ENCODE measurements at regions not wholly inside any gene's neighbourhood (a gene's known extent, or its start where the extent isn't known, plus 50 kb on each side); places are given as distances from the start of the nearest gene placed in this dataset.
"Not testable (repeated sequence)": the region's sequence is repeated elsewhere in the genome, so short reads cannot be mapped to it uniquely, and the experiment has no call there.

DNA sequence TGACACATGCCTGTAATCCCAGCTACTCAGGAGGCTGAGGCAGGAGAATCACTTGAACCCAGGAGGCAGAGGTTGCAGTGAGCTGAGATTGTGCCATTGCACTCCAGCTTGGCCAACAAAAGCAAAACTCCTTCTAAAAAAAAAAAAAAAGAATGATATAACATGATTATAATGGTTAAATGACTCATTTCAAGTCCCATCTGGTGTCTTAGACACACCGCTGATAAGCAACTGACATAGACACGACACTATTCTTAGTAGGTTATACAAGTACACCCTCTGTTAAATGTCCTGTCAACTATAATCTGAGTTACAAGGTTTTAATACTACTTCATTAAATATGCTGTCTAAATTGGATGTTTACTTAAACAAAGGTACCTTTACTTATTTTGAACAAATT, 405.3 kb upstream of the CLINT1 start:
- DNase-seq (ENCODE audit: low read depth) = no peak

DNA sequence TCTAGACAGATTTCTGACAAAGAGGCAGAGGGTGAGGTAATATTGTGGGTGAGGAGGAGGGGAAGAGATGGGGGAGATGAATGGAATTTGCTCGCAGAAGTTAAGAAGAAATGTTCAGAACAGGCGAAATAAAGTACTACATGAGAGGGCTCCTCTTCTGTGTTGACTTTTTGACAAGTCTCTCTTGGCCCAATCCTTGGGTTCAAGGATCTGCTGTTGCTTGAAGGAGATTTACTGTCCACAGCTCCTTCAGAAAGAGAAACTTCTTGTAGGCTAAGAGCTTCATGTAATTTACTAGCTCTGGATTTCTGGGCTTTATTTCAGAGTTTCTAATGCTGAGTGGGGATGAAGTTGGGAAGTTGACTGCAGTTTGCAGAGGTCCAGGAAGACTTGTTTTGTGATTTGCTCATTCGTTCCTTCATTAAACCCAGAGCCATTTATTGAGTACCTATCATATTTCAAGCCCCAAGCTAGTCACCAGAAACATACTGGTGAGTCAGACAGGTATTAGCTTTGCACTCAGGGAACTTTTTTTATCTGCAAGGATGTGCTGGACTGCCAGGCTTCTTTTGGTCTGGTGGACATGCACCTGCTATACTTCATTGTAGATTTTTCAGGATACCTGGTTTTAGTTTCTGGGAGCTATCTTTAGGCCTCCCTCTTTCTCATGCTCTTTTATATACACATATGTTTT, 402.9 kb upstream of the CLINT1 start:
- no peak for DNase-seq (ENCODE audit: low read depth)

DNA sequence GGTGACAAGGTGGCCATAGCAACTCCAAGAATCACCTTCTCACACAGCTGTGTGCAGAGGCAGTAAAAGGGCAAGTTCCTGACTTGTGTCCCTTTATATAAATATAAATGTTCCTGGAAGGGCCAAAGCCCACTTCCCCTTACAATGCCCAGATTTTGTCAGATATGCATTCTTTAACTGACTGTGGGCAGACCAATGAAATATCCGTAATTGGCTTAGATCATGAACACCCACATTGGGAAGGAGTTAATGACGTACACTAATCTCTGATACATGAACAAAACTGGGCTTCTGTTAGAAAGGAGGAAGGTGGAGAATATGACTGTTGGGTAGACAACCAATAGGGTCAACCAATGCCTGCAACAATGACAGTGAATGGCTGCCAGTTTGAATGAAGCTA, 397.2 kb upstream of the CLINT1 start:
- DNase-seq (ENCODE audit: low read depth) = no peak

DNA sequence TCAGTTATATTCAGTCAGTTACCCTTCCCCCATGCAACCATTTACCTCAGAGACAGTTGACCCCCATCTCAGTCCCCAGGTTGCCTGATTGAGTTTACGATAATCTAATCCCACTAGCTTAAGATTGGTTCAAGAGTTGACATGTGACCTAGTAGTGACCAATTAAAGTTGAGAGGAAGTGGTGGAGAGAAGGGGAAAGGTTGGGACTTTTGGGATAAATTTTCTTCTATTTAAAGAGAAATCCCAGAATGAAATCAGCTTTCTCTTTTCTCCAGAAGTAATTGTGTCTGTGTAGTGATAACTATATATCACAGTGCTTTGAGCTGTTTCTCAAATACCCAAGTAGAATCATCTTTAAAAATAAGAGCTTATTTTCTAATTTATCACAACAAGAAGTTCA, 396.7 kb upstream of the CLINT1 start:
- no peak for DNase-seq (ENCODE audit: low read depth)

DNA sequence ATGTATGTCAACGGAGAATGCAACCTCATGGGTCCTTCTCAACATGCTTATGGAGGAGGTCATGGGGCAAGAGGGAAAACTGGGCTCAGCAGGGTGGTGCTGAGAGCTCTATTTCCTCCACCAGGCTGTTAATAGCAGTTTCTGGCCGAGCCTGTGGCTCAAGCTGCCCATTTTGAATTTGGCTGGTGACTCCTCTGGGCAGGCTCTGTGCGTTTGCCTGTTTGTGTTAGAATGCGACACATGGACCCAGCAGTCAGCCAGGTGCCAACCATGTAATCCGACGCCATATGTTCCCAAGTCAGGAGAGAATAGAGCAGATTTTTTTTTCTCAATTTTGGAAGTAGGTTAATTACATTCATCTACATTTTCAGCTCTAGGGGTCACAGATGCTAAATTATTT, 387.7 kb upstream of the CLINT1 start:
- DNase-seq (ENCODE audit: low read depth) = no peak

DNA sequence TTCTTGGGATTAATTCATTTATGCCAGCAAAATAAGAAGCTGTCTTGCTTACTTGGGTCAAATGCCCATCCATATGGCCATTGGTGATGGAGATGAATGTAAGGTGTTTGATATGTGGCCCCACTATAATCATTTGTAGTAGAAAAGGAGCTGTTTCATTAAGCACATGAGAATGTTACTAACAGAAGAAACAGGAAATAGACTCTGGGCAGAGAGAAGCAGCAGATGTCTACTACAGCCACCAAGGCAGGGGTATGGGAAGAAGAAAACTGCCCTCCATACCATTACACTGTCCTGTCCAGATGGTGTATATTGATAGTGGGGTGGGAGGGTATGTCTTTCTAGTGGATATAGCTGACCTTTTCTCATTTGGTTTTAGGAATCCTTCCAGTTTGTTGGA, 386.6 kb upstream of the CLINT1 start:
- no peak for DNase-seq (ENCODE audit: low read depth)

DNA sequence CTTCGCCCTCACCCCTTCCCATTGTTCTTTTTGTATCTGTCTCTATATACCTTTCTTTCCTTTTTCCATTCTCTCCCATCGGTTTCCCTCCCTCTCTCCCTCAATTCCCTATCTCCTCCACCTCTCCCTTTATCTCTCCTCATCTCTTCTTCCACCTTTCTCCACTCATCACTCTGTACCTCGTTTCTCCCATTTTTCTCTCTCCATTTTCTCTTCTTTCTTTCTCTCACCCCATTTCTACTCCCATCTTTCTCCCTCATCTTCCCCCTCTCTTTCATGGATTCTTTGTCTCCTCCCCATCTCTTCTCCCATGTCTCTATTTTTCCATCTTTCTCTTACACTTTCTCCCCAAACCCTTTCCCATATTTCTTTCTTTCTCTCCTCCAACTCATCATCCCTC, 385.9 kb upstream of the CLINT1 start:
- no peak for DNase-seq (ENCODE audit: low read depth)

DNA sequence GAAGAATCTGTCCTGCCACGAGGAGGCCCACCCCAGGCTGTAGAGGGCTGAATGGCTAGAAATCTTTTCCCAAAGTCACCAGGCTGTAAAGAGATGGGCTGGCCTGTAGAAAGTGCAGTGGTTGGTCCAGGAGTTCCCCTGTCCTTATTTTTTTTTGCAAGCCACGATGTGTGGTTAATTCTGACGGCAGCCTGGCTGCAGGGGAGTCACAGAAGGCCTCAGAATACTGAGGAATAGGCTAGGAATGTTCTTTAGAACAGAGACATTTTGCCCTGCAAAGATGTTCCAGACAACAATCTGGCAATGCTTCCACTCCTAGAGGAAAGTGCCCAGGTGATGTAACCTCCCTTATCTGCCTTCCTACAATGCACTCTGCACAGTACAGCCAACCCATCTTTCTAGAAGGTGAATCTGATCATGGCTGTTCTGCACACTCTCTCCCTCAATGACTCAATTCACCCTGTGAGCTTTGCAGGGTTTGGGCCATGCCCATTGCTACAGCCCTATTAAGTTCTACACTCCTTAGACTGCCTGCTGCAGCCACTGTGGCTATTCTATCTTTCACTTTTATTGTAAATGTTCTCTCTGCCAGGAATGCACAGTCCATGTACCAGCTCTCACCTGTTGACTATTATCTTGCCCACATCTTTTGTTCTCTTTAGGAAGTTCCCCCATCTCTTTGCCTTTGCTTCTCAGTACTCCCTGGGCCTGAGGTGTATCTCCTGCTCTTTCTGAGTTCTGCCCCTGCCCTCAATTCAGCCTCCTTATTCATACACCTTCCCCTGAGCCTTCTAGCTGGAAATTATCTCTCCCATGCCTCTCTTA, 377.8 kb upstream of the CLINT1 start:
- DNase-seq (ENCODE audit: low read depth) = no peak

DNA sequence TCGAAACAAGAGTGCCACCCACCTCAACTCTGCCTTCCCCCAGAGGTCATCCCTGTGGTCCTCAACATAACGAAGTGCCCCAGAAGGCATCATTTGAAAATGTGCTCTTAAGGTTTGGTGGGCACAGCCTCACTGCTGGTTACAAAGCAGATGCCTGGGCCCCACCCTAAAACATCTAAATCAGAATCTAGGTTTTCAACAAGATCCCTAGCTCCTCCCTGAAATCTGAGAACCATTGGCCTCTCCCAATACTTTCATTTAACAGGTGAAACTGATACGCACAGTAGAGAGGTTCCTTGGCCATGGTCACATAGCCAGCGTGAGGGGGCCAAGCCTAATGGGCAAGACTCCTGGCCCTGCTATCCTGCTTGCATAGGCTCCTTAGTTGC, 376.2 kb upstream of the CLINT1 start:
- no peak for DNase-seq (ENCODE audit: low read depth)

DNA sequence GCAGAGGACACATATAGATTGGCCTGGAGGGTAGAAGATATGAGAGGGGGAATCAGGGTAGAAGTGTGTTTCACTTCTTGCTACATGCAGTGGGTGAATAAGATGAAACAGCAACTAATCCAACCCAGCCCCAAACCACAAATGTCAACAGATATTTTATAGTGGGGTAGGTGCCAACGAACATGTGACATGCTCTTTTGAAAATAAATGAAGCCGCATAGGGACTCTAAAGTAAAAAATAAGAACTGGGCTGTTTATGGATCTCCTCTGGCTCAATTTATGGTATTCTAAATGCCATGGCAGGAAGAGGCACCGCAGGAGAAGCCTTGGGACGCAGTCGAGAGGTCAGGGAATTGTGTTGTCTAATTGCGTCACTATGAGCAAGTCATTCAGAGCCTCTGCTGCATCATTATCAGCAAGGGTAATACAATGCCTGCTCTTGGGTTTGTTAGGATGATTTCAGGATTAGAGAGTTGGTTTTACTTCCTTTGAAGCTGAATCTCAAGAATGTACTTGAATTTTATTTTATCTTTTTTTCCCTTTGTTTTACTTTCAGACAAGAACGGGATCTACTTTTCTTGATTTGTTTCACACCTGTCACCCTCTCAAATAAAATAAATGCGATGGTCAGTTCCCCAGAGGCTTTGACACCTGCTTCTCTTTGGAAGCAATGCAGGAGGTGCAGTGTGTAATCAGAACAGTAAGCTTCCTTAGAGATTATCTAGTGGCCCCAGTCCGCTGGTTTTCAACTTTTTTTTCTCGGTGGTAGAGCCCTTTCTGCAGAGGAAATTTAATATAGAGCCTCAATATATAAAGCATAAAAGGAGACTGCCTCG, 375.6 kb upstream of the CLINT1 start:
- DNase-seq (ENCODE audit: low read depth) = no peak

DNA sequence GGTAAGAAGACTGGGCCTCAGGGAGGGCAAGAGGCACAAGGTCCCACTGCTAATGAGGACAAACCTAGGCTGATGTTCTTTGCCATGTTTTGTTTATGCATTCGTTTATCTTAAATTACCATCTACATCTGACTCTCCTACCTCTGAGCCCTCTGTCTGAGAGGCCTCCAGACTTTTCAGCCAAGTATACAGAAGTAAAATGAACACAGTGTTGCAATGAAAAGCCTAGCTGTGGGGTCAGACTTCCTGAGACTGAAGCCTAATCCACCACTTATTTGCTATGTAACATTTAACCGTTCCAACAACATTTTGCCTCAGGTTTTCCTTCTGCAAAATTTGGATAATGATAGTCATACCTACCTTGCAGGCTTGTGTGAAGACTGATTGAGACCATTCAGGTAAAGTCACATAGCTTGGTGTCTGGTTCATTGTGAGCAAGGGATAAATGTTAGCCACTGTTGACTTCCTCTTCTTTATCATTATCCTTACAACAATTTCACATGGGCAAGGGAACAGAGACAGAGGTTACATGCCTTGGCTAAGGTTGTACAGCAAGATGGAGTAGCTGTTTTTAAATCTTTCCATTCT, 374.9 kb upstream of the CLINT1 start:
- DNase-seq (ENCODE audit: low read depth) = no peak

DNA sequence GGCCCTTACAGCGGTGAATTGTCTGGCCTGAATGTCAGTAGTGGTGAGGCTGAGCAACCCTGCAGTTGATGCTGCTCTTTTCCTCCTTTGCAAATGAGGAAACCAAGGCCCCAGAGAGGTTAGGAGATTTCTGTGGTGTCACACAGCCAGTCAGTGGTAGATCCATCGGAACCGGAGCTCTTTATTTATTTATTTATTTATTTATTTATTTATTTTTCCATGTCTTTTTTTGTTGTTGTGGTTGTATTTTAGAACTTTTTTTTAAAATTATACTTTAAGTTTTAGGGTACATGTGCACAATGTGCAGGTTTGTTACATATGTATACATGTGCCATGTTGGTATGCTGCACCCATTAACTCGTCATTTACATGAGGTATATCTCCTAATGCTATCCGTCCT, 368.4 kb upstream of the CLINT1 start:
- not testable (repeated sequence) for DNase-seq (ENCODE audit: low read depth)

DNA sequence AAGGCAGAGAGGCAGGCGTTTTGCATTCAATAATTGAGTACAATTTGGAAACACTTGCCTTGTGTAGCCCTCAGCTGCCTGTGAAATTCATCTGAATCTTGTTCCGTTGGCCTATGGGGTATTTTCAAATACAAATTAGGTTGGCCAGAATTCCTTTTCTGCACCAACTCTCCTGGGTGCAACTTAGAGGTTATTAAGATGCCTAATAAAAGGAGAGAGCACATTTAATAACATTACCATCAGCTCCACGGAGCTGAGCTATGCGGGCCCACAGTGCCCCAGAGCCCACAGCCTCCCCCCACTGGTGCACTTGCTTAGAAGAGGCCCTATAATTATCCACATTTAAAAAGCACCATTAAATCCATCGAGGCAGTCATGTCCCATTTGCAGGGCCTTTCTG, 367.6 kb upstream of the CLINT1 start:
- no peak for DNase-seq (ENCODE audit: low read depth)

DNA sequence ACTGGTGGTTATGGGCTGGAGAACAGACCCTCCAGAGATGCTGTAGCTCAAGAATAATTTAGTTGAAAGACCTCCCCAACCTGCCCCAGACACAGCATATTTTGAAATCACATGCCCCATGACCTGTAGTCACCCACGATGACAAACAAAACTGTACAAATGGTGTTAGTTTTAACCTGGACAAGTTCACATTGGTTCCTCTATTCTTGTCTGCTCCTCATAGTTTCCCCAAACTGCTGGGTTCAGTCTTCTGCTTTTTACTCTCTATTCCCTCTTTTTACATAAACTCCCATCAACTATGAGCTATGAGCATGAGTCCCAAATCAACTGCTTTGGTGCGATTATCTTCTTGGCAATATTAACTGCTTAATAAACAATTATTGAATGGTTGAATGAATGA, 365.3 kb upstream of the CLINT1 start:
- DNase-seq (ENCODE audit: low read depth) = no peak

DNA sequence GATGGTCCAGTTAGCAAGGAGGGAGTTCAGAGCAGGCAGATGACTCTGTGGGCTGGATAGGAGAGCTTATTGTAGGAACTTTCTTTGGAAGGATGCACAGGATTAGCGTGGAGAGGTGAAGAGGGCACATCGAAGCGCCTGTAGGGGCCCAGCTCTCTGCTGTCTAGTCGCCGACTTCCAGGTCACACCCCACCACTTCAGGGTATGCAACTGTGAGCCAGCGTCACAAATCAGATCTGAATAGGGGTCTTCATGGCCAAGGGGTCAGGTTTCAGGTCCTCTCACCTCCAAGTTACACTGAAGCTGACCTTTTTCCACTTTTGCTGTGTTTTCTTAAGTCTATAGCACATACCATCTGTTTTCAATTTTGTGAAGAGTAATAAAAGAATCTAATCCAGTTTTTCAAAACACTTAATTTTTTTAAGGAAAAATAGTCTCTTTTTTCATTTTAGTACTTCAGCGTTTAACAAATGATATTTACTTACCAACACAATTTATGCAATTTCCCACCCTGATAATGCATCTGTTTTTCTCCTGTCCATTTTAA, 364.2 kb upstream of the CLINT1 start:
- DNase-seq (ENCODE audit: low read depth) = no peak

DNA sequence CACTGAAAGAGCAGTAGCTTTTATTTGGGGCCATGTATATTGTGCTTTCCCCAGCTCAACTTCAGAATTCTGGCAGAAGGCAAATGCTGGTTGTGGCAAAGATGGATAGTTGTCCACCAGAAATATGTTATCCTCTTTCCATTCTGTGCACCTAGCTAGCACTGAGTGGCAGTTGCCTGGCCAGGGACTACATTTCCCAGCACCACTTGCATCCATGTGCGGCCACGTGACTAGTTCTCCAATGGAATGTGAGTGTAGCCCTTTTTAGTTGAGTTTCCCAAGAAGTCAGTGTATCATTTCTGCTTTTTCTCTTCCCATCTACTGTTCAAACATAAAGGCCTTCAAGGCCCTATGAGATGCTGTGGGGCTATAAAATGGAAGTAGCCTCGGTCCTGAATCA, 354.0 kb upstream of the CLINT1 start:
- no peak for DNase-seq (ENCODE audit: low read depth)

DNA sequence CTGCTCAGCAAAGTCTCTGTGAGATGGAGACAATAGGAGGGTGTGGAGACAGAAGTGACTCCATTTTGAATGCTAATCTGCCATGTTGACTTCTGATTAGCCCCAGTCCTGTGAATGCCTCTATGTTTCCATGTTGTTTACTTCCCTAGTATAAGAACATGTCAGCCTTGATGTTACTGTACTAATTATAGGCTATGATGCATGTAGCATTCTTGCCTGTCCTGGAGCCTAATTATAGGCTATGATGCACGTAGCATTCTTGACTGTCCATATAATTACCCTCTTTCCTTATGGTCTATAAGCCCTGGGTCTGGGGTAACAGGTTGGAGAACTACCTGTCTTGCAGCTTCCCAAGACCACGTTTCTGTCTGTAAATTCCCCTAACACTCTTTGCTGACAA, 353.3 kb upstream of the CLINT1 start:
- DNase-seq (ENCODE audit: low read depth) = no peak

DNA sequence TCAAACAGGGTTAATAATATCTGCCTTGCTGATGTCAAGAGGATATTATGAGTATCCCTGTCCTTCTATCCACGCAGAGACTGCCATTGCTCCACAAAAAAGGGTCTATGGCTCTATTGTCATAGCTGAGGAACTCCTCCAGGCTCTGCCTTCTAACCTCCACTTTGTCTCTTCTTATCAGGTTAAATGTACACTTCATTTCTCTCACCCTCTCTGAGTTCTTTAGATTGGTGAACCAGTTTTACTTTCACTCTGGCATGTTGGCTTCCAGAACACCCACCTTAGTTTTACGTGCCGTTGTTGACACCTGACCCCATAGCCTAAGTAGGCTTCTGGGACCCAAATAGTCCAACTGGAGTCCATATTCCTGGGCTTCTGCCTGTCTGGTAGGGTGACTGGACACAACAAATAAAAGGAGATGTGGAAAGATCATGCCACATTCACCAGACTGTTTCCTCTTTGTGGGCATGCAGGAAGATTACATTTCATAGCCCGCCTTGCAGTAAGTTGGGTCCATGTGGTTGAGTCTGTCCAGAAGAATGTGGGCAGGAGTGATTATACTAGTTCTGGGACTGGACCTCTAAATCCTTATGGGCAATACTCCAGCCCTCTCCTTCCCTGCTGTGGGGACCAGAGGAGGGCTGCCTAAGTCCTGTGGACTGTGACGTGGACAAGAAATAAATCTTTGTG, 350.4 kb upstream of the CLINT1 start:
- DNase-seq (ENCODE audit: low read depth) = no peak

DNA sequence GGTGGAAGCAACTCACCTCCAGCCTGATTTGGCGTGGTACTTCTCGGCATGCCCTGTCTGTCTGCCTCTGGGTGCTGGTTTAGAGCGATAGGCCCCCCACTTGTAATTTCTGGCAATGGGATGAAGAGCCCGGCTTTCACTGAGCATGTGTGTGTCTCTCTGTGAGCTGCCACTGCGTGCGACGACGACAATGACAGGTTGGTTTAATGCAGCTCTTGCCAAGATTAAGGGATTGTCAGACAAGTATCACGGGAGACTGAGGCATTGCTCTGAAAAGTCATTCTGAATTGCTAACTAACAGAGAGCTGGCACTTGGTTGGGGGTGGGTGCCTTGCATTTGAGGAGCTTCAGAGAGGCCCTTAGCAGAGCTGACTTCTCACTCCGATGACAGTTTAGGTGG, 348.8 kb upstream of the CLINT1 start:
- no peak for DNase-seq (ENCODE audit: low read depth)

DNA sequence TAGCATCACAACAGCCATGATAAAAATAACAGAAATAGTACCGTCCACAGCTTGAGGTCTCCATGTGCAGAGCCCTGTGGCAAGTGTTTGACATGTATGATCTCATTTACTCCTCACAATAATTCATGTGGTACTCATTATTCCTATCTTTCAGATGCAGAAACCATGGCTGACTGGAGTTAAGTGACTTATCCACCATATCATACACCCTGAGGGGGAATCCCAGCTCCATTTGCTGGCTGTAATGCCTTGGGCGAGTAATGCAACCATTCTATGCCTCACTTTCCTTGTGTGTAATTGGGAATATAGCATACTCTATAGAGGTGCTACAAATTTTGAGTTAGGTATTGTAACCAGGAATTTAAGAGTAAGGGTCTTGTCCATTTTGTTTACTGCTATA, 347.0 kb upstream of the CLINT1 start:
- DNase-seq (ENCODE audit: low read depth) = no peak

DNA sequence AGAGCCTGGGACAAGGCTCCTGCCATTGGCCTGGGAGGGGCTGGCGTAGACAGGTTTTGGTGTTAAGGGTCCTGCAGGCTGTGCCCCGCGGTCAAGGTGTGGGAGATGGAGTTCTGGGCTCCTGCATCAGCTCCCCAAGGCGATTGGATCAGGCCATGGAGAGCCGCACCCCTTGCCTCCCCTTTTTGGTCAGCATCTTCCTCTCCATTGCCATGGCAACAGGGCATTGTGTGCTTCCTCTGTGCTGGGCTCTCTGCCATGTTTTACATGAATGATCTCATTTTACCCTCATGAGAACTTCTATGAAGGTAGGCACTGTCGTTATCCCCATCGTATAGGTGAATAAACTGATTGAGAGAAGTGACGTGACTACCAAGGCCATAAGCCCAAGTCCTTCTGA, 344.3 kb upstream of the CLINT1 start:
- no peak for DNase-seq (ENCODE audit: low read depth)

DNA sequence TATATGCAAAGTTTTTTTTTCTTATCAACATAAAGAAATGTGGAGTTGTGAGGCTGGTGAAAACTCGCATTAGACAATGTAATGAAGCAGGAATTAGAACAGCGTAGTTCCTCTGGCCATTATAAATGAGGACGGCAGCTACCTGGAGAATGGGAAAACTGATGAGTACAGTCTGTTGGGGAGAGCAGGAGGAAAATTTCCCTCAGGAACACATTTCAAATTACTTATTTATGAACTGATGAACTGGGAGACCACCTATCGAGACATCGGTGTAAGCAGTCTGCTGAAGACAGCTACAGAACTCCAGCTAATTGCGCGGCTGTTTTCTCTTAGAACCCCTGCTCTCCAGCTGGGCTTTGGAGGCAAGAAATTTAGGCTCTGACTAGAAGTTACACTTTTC, 343.9 kb upstream of the CLINT1 start:
- DNase-seq (ENCODE audit: low read depth) = no peak

Measured in stimulated activated CD8-positive, alpha-beta memory T cell treated with anti-CD3 and anti-CD28 coated beads, Interleukin-4, amount 100 ng/mL, for 24 hours (primary cell).